Caki2 (cell line): ENCODE measurements at regions not wholly inside any gene's neighbourhood (a gene's known extent, or its start where the extent isn't known, plus 50 kb on each side); places are given as distances from the start of the nearest gene placed in this dataset.
"Not testable (repeated sequence)": the region's sequence is repeated elsewhere in the genome, so short reads cannot be mapped to it uniquely, and the experiment has no call there.

Source experiments
- DNase-seq: peaks from one replicate; pipeline ENCODE4 v3.0.0-alpha.2; 2015; ENCODE audit warnings: low read depth
- in situ Hi-C: cut with HindIII; loops from 2 replicates; pipeline ENCODE4 v1.10.0; 2016; ENCODE audit warnings: low sequenced_read_pairs, low pct_unique_long_range_greater_than_20kb, mixed read lengths

- in situ Hi-C loops = no loop called here
- no peak for DNase-seq
Measured at GRCh38 chr18:65671621-65672415, 79.0 kb upstream of the CDH7 start.

DNA sequence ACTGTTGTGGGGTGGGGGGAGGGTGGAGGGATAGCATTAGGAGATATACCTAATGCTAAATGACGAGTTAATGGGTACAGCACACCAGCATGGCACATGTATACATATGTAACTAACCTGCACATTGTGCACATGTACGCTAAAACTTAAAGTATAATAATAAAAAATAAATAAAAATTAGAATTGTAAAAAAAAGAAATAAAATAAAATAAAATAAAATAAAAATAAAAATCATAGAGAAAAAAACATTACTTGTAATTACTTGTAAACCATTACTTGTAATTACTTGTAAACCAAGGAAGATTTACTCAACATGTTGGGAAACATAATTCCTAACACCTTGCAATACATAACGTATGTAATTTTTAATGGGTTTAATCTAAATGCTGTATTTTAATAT, 80.7 kb upstream of the CDH7 start:
- DNase-seq, in situ Hi-C loops: not testable (repeated sequence)

- no peak for DNase-seq
- in situ Hi-C loops = no loop called here
Measured at GRCh38 chr18:65661391-65661790, 89.4 kb upstream of the CDH7 start.

DNA sequence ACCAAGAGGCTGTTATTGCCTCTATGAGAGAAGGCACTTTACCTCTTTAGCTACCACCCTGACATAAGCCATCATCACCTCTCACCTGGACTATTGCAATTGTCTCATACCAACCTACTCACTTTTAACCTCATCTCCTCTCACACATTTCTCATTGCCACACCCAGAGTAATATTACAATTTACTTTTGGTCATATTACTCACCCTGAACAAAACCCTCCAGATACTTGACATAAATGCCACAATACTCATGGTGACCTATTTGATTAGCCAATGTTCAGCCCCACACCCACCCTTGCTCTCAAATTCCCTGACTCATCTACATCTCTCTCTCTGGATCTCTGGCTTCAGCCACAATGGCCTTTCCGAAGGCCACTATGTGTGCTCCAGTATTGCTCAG, 90.9 kb upstream of the CDH7 start:
- no peak for DNase-seq
- in situ Hi-C loops = no loop called here

DNA sequence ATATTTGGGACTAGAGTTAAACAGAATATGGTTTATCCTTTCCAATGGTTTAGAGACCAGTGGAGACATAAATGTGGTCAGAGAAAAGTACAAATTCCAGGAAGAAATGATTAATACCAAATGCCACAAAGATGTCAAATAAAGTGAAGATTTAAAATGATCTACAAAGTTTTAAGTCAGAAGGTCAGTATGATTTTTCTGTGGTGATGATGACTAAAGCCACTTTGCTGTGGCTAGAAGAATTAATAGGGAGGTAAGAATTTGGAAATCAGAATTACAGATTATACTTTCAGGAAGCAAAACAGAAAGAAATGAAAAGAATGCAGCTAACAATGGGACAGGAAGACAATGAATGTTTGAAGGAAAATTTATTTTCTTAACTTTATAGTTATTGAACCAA, 91.5 kb upstream of the CDH7 start:
- in situ Hi-C loops = no loop called here
- DNase-seq = no peak

- in situ Hi-C loops = no loop called here
- DNase-seq = no peak
Measured at GRCh38 chr18:65651192-65651591, 99.6 kb upstream of the CDH7 start.

DNA sequence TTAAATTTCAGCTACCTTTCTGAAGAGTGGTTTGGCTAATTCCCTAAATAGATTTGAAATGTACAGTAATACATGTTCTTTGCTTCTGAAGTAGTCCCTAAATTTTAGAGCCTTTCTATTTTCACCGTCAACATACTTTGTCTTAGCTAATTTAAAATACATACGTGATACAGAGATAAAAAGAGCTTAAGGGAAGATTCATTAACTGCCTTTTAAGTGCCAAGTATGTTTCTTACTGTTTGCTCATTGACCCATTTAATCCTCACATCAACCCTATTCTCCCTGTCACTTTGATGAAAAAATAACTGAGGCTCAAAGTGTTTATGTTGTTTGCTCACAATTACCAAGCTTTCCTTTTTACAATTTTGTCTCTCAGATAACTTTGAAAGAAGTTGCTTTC, 118.6 kb upstream of the CDH7 start:
- in situ Hi-C loops = no loop called here
- no peak for DNase-seq

- DNase-seq = no peak
- in situ Hi-C loops = no loop called here
Measured at GRCh38 chr18:65631766-65632165, 119.0 kb upstream of the CDH7 start.

GRCh38 chr18:65628390-65628789, 122.4 kb upstream of the CDH7 start:
- DNase-seq = no peak
- in situ Hi-C loops = no loop called here

GRCh38 chr18:65623676-65624075, 127.1 kb upstream of the CDH7 start:
- in situ Hi-C loops = no loop called here

GRCh38 chr18:65622436-65622835, 128.4 kb upstream of the CDH7 start:
- DNase-seq = no peak
- in situ Hi-C loops = no loop called here

More at GRCh38 chr18:65623676-65624075, 127.1 kb upstream of the CDH7 start:
- DNase-seq = no peak

GRCh38 chr18:65620076-65620696, 130.6 kb upstream of the CDH7 start:
- in situ Hi-C loops = no loop called here
- DNase-seq = no peak

DNA sequence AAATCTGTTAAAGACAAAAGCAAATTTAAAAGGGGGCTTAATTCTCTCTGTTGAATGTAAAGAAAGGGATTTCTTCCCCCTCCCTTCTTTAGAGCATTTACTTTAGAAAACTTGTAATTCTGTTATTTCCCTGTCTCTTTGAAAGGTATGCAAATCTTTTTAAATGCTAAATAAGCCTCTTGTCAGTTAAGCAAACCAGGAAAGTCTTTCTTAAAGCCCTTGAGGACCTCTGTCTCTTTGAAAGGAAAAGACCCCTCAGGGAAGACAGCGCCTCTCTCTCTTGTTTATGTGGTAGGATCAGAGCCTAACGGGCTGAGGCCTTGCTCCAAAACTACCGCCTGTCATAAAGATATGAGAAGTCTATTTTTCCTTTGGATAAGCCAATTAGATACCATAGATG, 139.9 kb upstream of the CDH7 start:
- in situ Hi-C loops = no loop called here
- no peak for DNase-seq

- in situ Hi-C loops = no loop called here
- no peak for DNase-seq
Measured at GRCh38 chr18:65608471-65608870, 142.3 kb upstream of the CDH7 start.

- in situ Hi-C loops = no loop called here
- no peak for DNase-seq
Measured at GRCh38 chr18:65607161-65607560, 143.7 kb upstream of the CDH7 start.

DNA sequence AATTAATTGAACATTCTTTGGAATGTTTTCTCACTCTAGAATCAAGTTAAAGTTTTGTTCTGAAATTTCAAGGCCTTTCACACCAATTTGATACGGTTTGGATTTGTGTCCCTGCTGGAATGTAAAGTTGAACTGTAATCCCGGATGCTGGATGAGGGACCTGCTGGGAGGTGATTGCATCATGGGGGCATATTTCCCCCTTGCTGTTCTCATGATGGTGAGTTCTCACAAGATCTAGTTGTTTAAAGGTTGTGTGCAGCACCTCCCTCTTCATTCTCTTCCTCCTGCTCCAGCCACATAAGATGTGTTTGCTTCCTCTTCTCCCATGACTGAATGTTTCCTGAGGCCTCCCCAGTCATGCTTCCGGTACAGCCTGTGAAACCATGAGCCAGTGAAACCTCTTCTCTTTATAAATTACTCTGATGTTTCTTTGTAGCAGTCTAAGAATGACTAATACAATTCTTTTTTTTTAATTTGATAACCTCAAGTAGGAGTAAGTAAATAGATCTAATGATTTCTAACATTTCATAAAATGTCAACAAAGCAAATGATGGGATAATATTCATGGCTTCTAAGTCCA, 144.2 kb upstream of the CDH7 start:
- in situ Hi-C loops = no loop called here
- no peak for DNase-seq

GRCh38 chr18:65605352-65605751, 145.5 kb upstream of the CDH7 start:
- DNase-seq, in situ Hi-C loops: not testable (repeated sequence)

GRCh38 chr18:65601775-65602174, 149.0 kb upstream of the CDH7 start:
- in situ Hi-C loops = no loop called here
- DNase-seq = no peak

DNA sequence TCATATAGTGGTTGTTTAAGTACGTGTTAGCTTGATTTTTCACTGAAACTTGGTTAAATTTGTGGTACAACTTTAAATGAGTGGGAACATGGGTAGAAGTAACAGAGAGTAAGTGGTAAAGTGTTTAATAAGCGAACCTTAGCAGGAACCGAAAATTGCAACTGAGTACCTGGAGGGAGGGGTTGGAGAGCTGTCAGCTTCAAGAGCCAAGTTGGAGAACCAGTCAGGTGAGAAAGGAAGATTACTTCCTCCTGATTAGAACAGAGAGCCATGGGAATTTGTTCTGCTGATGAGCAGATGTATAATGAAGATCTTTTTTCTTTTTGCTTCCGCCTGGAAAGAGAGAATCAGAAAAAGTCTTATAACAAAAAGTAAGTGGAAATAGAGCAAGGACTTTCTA, 158.4 kb upstream of the CDH7 start:
- DNase-seq = no peak

GRCh38 chr18:65587491-65587890, 163.3 kb upstream of the CDH7 start:
- DNase-seq = no peak
- in situ Hi-C loops = no loop called here

More for the DNA sequence above, 158.4 kb upstream of the CDH7 start:
- in situ Hi-C loops = no loop called here
